ENCODE measurements at regions not wholly inside any gene's neighbourhood (a gene's known extent, or its start where the extent isn't known, plus 50 kb on each side); places are given as distances from the start of the nearest gene placed in this dataset.

DNA sequence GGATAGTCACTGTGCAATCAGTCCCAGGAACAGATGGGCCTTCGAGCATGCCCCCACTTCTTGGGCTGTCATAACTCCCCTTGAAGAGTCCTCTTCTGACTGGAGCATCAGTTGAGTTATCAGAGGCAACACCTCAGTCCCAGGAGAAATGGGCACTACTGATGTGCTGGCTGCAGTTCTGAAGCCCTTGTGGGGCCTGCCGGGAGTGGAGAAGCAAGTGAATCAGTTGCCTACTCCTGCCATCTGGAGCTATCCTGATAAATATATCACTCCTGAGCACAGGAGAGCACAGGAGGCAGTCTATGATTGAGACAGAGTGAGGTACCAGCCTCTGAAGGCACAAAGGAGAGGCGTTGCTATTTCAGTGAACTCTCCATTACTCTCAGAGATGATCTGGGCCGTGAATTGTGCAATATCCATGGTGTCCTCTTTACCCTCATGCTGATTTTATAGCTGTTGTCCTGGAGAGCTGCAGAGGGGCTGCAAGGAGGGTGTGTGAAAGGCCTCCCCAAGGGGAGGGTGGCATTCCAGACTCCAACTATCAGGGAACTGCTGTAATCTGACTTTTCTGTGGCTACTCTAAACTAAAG is 344.2 kb upstream of the ROPN1 start:
- H3K27ac ChIP-seq (ENCODE audit: insufficient read depth, low read depth, low read length) = no peak overlapping the region
- TF ChIP-seq POLR2AphosphoS5 (IDR thresholded peaks at IDR 0.05; ENCODE audit: insufficient read depth, low read depth, low read length) (no peak), MYC (IDR thresholded peaks at IDR 0.05; ENCODE audit: low read depth, low read length) (no peak), JUN (IDR thresholded peaks at IDR 0.05; ENCODE audit: borderline replicate concordance, insufficient read depth, insufficient read length, low read depth) (no peak), EZH2 (IDR thresholded peaks at IDR 0.05; ENCODE audit: borderline replicate concordance, low read depth, low read length, severe bottlenecking) (no peak), POLR2A (IDR thresholded peaks at IDR 0.05; ENCODE audit: low read depth, low read length) (no peak)
- TF ChIP-seq, protein P1, sequence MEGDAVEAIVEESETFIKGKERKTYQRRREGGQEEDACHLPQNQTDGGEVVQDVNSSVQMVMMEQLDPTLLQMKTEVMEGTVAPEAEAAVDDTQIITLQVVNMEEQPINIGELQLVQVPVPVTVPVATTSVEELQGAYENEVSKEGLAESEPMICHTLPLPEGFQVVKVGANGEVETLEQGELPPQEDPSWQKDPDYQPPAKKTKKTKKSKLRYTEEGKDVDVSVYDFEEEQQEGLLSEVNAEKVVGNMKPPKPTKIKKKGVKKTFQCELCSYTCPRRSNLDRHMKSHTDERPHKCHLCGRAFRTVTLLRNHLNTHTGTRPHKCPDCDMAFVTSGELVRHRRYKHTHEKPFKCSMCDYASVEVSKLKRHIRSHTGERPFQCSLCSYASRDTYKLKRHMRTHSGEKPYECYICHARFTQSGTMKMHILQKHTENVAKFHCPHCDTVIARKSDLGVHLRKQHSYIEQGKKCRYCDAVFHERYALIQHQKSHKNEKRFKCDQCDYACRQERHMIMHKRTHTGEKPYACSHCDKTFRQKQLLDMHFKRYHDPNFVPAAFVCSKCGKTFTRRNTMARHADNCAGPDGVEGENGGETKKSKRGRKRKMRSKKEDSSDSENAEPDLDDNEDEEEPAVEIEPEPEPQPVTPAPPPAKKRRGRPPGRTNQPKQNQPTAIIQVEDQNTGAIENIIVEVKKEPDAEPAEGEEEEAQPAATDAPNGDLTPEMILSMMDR (IDR thresholded peaks at IDR 0.05; ENCODE audit: extremely low read depth in 1 of 2, insufficient read depth in 1 of 2, low read depth in 1 of 2, low read length in 2 of 2) = no peak
- ChIA-PET CTCF (interaction anchor here (1.4 kb wide), 1 partner anchor 15 kb away, joined by 4 read pairs; no protein-coding TSS in a partner anchor), POLR2A (no interaction called here)
- FAIRE-seq = no peak
- intact Hi-C loops (cut with micrococcal nuclease) (no loop called here), dilution Hi-C loops (cut with MboI; ENCODE audit: extremely low pct_ligation_motif_present, low sequenced_read_pairs) (no loop called here)
- no peak overlapping the region for H2AFZ ChIP-seq (ENCODE audit: low read depth, low read length)
- no peak overlapping the region for H3K4me2 ChIP-seq (ENCODE audit: insufficient read depth, low read length)
- DNase-seq (ENCODE audit: low read depth, low spot score) = no peak
- H3K4me3 ChIP-seq (replicated peaks in 1 of 3; ENCODE audit: insufficient read depth in 1 of 3, low read depth in 1 of 3, low read length in 3 of 3) = no peak overlapping the region
- no peaks in the 10 kb centered on the region for H3K4me1 ChIP-seq (ENCODE audit: control insufficient read depth, extremely low read depth, insufficient read depth, low read length)
- BruUV-seq (replicated peaks) = no TSS peak
- no peaks in the 10 kb centered on the region for H3K36me3 ChIP-seq (ENCODE audit: control insufficient read depth in 2 of 2, extremely low read depth in 1 of 2, insufficient read depth in 2 of 2, low read length in 2 of 2)
- no peaks in the 10 kb centered on the region for H4K20me1 ChIP-seq (replicated peaks; ENCODE audit: control insufficient read depth, extremely low read depth, insufficient read depth, low read length)
- H3K9me3 ChIP-seq (replicated peaks; ENCODE audit: control insufficient read depth, insufficient read depth, low read length) = no peaks in the 10 kb centered on the region
- no peak overlapping the region for H3K9ac ChIP-seq (replicated peaks; ENCODE audit: extremely low read depth, insufficient read depth, low read length)
- H3K79me2 ChIP-seq (ENCODE audit: control insufficient read depth, insufficient read depth, low read length) = no peaks in the 10 kb centered on the region
- no peaks in the 10 kb centered on the region for H3K27me3 ChIP-seq (ENCODE audit: control insufficient read depth in 2 of 2, insufficient read depth in 2 of 2, low read length in 2 of 2)
- no peaks in the 10 kb centered on the region for H3K9me1 ChIP-seq (replicated peaks; ENCODE audit: control insufficient read depth, extremely low read depth, insufficient read depth, low read length)

DNA sequence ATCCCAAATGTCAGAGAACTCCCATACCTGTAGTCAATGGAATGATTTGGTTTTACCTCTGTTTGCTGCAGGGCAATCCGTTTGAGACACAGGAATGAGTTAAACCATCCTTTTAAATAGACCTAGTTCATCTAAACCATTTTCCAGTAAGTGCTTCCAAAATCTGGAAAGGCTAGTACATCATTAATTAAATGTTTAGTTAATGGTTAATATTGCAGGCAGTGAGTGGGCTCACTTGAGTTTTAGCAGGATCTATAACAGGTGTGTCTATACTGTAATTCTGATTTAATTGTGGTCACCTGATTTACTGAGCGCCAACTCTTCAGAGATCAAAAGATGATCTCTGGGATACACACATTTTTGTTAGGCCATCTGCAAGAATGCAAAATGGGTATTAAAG is 353.9 kb upstream of the ROPN1 start:
- H4K20me1 ChIP-seq (replicated peaks; ENCODE audit: control insufficient read depth, extremely low read depth, insufficient read depth, low read length) = no peaks in the 10 kb centered on the region

More for the DNA sequence above, 353.9 kb upstream of the ROPN1 start:
- no peaks in the 10 kb centered on the region for H3K27me3 ChIP-seq (ENCODE audit: control insufficient read depth in 2 of 2, insufficient read depth in 2 of 2, low read length in 2 of 2)
- dilution Hi-C loops (cut with MboI; ENCODE audit: extremely low pct_ligation_motif_present, low sequenced_read_pairs) (no loop called here), intact Hi-C loops (cut with micrococcal nuclease) (no loop called here)
- no peak for DNase-seq (ENCODE audit: low read depth, low spot score)
- H3K4me3 ChIP-seq (replicated peaks in 1 of 3; ENCODE audit: insufficient read depth in 1 of 3, low read depth in 1 of 3, low read length in 3 of 3) = no peak overlapping the region
- TF ChIP-seq, protein P1 (IDR thresholded peaks at IDR 0.05; ENCODE audit: extremely low read depth in 1 of 2, insufficient read depth in 1 of 2, low read depth in 1 of 2, low read length in 2 of 2) = no peak
- H3K9me3 ChIP-seq (replicated peaks; ENCODE audit: control insufficient read depth, insufficient read depth, low read length) = no peaks in the 10 kb centered on the region
- no peak overlapping the region for H3K4me2 ChIP-seq (ENCODE audit: insufficient read depth, low read length)
- no peak overlapping the region for H3K9ac ChIP-seq (replicated peaks; ENCODE audit: extremely low read depth, insufficient read depth, low read length)
- no peaks in the 10 kb centered on the region for H3K79me2 ChIP-seq (ENCODE audit: control insufficient read depth, insufficient read depth, low read length)
- H3K9me1 ChIP-seq (replicated peaks; ENCODE audit: control insufficient read depth, extremely low read depth, insufficient read depth, low read length) = no peaks in the 10 kb centered on the region
- H3K4me1 ChIP-seq (ENCODE audit: control insufficient read depth, extremely low read depth, insufficient read depth, low read length) = no peaks in the 10 kb centered on the region
- H3K36me3 ChIP-seq (ENCODE audit: control insufficient read depth in 2 of 2, extremely low read depth in 1 of 2, insufficient read depth in 2 of 2, low read length in 2 of 2) = no peaks in the 10 kb centered on the region
- BruUV-seq (replicated peaks) = no TSS peak
- ChIA-PET CTCF (no interaction called here), POLR2A (no interaction called here)
- no peak for FAIRE-seq
- H3K27ac ChIP-seq (ENCODE audit: insufficient read depth, low read depth, low read length) = no peak overlapping the region
- no peak overlapping the region for H2AFZ ChIP-seq (ENCODE audit: low read depth, low read length)
